ENCODE measurements at regions not wholly inside any gene's neighbourhood (a gene's known extent, or its start where the extent isn't known, plus 50 kb on each side); places are given as distances from the start of the nearest gene placed in this dataset.

DNA sequence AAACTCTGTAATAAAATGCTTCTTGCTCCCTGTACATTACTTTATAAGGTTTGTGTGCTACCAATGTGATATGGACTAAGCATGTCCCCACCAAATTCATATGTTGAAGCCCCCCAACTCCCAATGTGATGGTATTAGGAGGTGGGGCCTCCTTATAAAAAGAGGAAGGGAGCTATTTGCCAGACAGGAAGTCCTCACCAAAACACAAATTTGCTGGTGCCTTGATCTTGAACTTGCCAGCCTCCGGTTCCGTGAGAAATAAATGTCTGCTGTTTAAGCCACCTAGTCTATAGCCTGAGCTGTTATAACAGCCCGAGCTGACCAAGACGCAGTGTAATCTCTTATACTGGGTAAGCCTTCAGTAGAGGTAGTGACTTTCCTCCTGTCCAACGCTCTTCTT, 114.5 kb downstream of the INHBA start:
- no peaks in the 10 kb centered on the region for H3K4me1 Mint-ChIP-seq
- Histone ChIP-seq H3K36me3 (replicated peaks in 1 of 2; ENCODE audit: control extremely low read depth in 1 of 2, control insufficient read depth in 1 of 2, extremely low read depth in 1 of 2, insufficient read depth in 2 of 2, low read length in 1 of 2) (no peaks in the 10 kb centered on the region), H3K9ac (ENCODE audit: low read length) (no peak overlapping the region), H4K20me1 (ENCODE audit: control insufficient read depth, insufficient read depth, low read length, poor library complexity, severe bottlenecking) (no peaks in the 10 kb centered on the region), H3K9me3 (ENCODE audit: control extremely low read depth in 1 of 3, control insufficient read depth in 2 of 3, insufficient read depth in 1 of 3, low read length in 2 of 3) (no peaks in the 10 kb centered on the region), H3K4me3 (ENCODE audit: control extremely low read depth in 1 of 5, extremely low read depth in 1 of 5, insufficient read depth in 1 of 5, low read depth in 2 of 5, low read length in 4 of 5) (no peak overlapping the region), H3K27me3 (replicated peaks in 1 of 4; ENCODE audit: control extremely low read depth in 1 of 4, control insufficient read depth in 3 of 4, insufficient read depth in 4 of 4, low read length in 3 of 4) (no peaks in the 10 kb centered on the region), H2AFZ (ENCODE audit: insufficient read depth, low read depth, low read length, poor library complexity, severe bottlenecking) (no peak overlapping the region), H3K4me2 (replicated peaks; ENCODE audit: low read depth, low read length, poor library complexity, severe bottlenecking) (no peak overlapping the region), H3K79me2 (ENCODE audit: control insufficient read depth, insufficient read depth, low read length) (no peaks in the 10 kb centered on the region), H3K27ac (ENCODE audit: low read length in 2 of 2) (no peak overlapping the region), H3K4me1 (ENCODE audit: control insufficient read depth in 2 of 2, insufficient read depth in 2 of 2, low read length in 2 of 2) (no peaks in the 10 kb centered on the region)
- DNase-seq (no peak), ATAC-seq (ENCODE audit: low read depth) (no peak)
- no peak overlapping the region for H3K27ac Mint-ChIP-seq
- TF ChIP-seq, protein P1, sequence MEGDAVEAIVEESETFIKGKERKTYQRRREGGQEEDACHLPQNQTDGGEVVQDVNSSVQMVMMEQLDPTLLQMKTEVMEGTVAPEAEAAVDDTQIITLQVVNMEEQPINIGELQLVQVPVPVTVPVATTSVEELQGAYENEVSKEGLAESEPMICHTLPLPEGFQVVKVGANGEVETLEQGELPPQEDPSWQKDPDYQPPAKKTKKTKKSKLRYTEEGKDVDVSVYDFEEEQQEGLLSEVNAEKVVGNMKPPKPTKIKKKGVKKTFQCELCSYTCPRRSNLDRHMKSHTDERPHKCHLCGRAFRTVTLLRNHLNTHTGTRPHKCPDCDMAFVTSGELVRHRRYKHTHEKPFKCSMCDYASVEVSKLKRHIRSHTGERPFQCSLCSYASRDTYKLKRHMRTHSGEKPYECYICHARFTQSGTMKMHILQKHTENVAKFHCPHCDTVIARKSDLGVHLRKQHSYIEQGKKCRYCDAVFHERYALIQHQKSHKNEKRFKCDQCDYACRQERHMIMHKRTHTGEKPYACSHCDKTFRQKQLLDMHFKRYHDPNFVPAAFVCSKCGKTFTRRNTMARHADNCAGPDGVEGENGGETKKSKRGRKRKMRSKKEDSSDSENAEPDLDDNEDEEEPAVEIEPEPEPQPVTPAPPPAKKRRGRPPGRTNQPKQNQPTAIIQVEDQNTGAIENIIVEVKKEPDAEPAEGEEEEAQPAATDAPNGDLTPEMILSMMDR (IDR thresholded peaks at IDR 0.05): no peak
- TF ChIP-seq EZH2 (IDR thresholded peaks at IDR 0.05; ENCODE audit: borderline replicate concordance, insufficient read depth, low read depth, low read length, poor library complexity, severe bottlenecking): no peak
- peaks cover 18% of the 10 kb centered on the region for H3K27me3 Mint-ChIP-seq
- no peaks in the 10 kb centered on the region for H3K9me3 Mint-ChIP-seq (ENCODE audit: insufficient read depth)
- no peak overlapping the region for H3K4me3 Mint-ChIP-seq
- CTCF ChIA-PET: no interaction called here
- POLR2A ChIA-PET: no interaction called here
- intact Hi-C loops (cut with micrococcal nuclease): no loop called here
- WGBS (ENCODE audit: insufficient coverage): 90% methylated on average over 2 of the region's 5 CpGs

DNA sequence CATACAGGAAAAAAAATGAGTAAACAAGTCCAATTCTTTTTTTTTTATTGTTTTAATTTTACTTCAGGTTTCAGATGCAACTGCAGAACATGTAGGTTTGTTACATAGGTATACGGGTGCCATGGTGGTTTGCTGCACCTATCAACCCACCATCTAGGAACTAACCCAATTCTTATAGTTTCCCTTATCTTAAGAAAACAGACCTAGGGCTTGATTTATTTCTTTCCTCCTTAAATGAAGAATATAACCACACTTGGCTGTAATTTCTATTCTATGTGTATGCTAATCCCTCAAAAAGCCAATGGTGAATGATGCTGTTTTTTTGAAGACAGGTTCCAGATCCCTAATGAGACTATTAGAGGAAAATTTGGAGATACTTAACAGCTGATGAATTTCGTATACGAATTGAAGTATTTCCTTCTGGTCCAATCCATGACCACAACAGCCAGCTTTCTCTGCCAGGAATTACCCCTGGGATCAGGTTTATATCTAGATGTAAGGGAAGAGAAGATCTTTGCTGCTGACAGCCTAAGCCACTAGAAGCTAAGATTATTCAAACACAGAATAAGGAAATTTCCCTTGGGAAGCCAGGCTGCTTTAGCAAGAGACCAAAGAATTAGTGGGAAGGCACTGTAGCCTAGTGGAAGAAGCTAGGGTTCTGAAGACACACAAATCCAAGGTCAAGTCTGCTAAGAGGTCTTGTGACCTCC, 115.8 kb downstream of the INHBA start:
- H3K9me3 ChIP-seq (ENCODE audit: control extremely low read depth in 1 of 3, control insufficient read depth in 2 of 3, insufficient read depth in 1 of 3, low read length in 2 of 3): no peaks in the 10 kb centered on the region
- peaks cover 13% of the 10 kb centered on the region for H3K27me3 Mint-ChIP-seq
- no peak overlapping the region for H3K4me3 Mint-ChIP-seq
- no peak overlapping the region for H3K27ac ChIP-seq (ENCODE audit: low read length in 2 of 2)
- no peaks in the 10 kb centered on the region for H4K20me1 ChIP-seq (ENCODE audit: control insufficient read depth, insufficient read depth, low read length, poor library complexity, severe bottlenecking)
- CTCF ChIA-PET: no interaction called here
- TF ChIP-seq EZH2 (IDR thresholded peaks at IDR 0.05; ENCODE audit: borderline replicate concordance, insufficient read depth, low read depth, low read length, poor library complexity, severe bottlenecking): no peak
- TF ChIP-seq, protein P1 (IDR thresholded peaks at IDR 0.05): no peak
- no peak overlapping the region for H3K27ac Mint-ChIP-seq
- no peaks in the 10 kb centered on the region for H3K4me1 ChIP-seq (ENCODE audit: control insufficient read depth in 2 of 2, insufficient read depth in 2 of 2, low read length in 2 of 2)
- no peak overlapping the region for H2AFZ ChIP-seq (ENCODE audit: insufficient read depth, low read depth, low read length, poor library complexity, severe bottlenecking)
- no CpG with 5 or more reads among the region's 3 CpGs for WGBS (ENCODE audit: insufficient coverage)
- H3K4me1 Mint-ChIP-seq: no peaks in the 10 kb centered on the region
- H3K4me2 ChIP-seq (replicated peaks; ENCODE audit: low read depth, low read length, poor library complexity, severe bottlenecking): no peak overlapping the region
- no peaks in the 10 kb centered on the region for H3K27me3 ChIP-seq (replicated peaks in 1 of 4; ENCODE audit: control extremely low read depth in 1 of 4, control insufficient read depth in 3 of 4, insufficient read depth in 4 of 4, low read length in 3 of 4)
- no peaks in the 10 kb centered on the region for H3K36me3 ChIP-seq (replicated peaks in 1 of 2; ENCODE audit: control extremely low read depth in 1 of 2, control insufficient read depth in 1 of 2, extremely low read depth in 1 of 2, insufficient read depth in 2 of 2, low read length in 1 of 2)
- H3K9ac ChIP-seq (ENCODE audit: low read length): no peak overlapping the region
- DNase-seq (no peak), ATAC-seq (ENCODE audit: low read depth) (no peak)
- H3K79me2 ChIP-seq (ENCODE audit: control insufficient read depth, insufficient read depth, low read length): no peaks in the 10 kb centered on the region
- POLR2A ChIA-PET: no interaction called here
- intact Hi-C loops (cut with micrococcal nuclease): no loop called here
- no peaks in the 10 kb centered on the region for H3K9me3 Mint-ChIP-seq (ENCODE audit: insufficient read depth)
- H3K4me3 ChIP-seq (ENCODE audit: control extremely low read depth in 1 of 5, extremely low read depth in 1 of 5, insufficient read depth in 1 of 5, low read depth in 2 of 5, low read length in 4 of 5): no peak overlapping the region
